ENCODE measurements at regions not wholly inside any gene's neighbourhood (a gene's known extent, or its start where the extent isn't known, plus 50 kb on each side); places are given as distances from the start of the nearest gene placed in this dataset.

GRCh38 chr15:100722551-100723314 is 120.3 kb downstream of the ASB7 start:
- H3K14ac ChIP-seq (ENCODE audit: insufficient read length), result no peak overlapping the region
- H3K4me2 ChIP-seq (ENCODE audit: insufficient read depth in 1 of 2, low read depth in 2 of 2, low read length in 2 of 2), result no peak overlapping the region
- H3K9ac ChIP-seq (replicated peaks in 1 of 4; ENCODE audit: extremely low read depth in 1 of 4, low read depth in 3 of 4, low read length in 3 of 4), result no peak overlapping the region
- no peak overlapping the region for H2AK5ac ChIP-seq (ENCODE audit: low read depth, low read length)
- no peak overlapping the region for H3K56ac ChIP-seq (replicated peaks; ENCODE audit: insufficient read length, low read depth, low read length)
- H3K23me2 ChIP-seq (ENCODE audit: low read depth, low read length), result no peaks in the 10 kb centered on the region
- POLR2A ChIA-PET (ENCODE audit: partially characterized antibody), result no interaction called here
- H3K4ac ChIP-seq (replicated peaks; ENCODE audit: insufficient read length, low read depth, low read length), result no peak overlapping the region
- no peak for DNase-seq (ENCODE audit: low read depth in 1 of 2, low spot score in 2 of 2)
- H2BK15ac ChIP-seq (ENCODE audit: low read length), result no peak overlapping the region
- no peak overlapping the region for H4K91ac ChIP-seq (replicated peaks; ENCODE audit: insufficient read length, low read length)
- H4K20me1 ChIP-seq (replicated peaks in 1 of 2; ENCODE audit: control insufficient read depth in 1 of 2, insufficient read depth in 2 of 2, low read length in 2 of 2), result no peaks in the 10 kb centered on the region
- no peak for FAIRE-seq
- no peaks in the 10 kb centered on the region for H3K9me3 ChIP-seq (ENCODE audit: insufficient read depth in 2 of 2, low read depth in 1 of 2, low read length in 1 of 2)
- H2BK120ac ChIP-seq (replicated peaks; ENCODE audit: low read depth, low read length), result no peak overlapping the region
- no peak overlapping the region for H3K27ac ChIP-seq (ENCODE audit: low read depth, low read length)
- no peak overlapping the region for H3K18ac ChIP-seq (ENCODE audit: extremely low read depth, low read length)
- TF ChIP-seq BRCA1 (IDR thresholded peaks at IDR 0.05; ENCODE audit: low read depth, low read length) (no peak), SP4 (IDR thresholded peaks at IDR 0.05; ENCODE audit: low read length) (no peak), EZH2 (IDR thresholded peaks at IDR 0.05; ENCODE audit: low read depth, low read length, severe bottlenecking) (no peak), RBBP5 (IDR thresholded peaks at IDR 0.05; ENCODE audit: borderline replicate concordance, low read depth, low read length) (no peak), ASH2L (IDR thresholded peaks at IDR 0.05; ENCODE audit: low read length) (no peak), TEAD4 (IDR thresholded peaks at IDR 0.05; ENCODE audit: low read depth, low read length) (no peak), HDAC2 (IDR thresholded peaks at IDR 0.05; ENCODE audit: borderline replicate concordance in 1 of 2, low read depth in 2 of 2, low read length in 2 of 2) (no peak)
- no peaks in the 10 kb centered on the region for H3K36me3 ChIP-seq (ENCODE audit: control insufficient read depth in 2 of 4, insufficient read depth in 4 of 4, low read length in 3 of 4)
- WGBS, 2 experiments (ENCODE audit: extremely low coverage in 1 of 2, insufficient coverage in 1 of 2, insufficient read length in 1 of 2, insufficient replicate concordance in 2 of 2, low coverage in 1 of 2, low lambda C conversion rate in 2 of 2, missing lambda C conversion rate in 1 of 2), result 88% methylated on average over 3 of the region's 3 CpGs; no CpG with 5 or more reads in 1 of the 2 experiments
- peaks cover 0 to 3% (median 0%) of the 10 kb centered on the region in 4 experiments; a peak in 2 of 7 replicates for H3K4me1 ChIP-seq (replicated peaks in 1 of 4; ENCODE audit: control insufficient read depth in 3 of 4, insufficient read depth in 4 of 4, low read length in 3 of 4)
- no peaks in the 10 kb centered on the region for H3K79me2 ChIP-seq (ENCODE audit: control insufficient read depth in 1 of 2, insufficient read depth in 2 of 2, low read length in 2 of 2)
- CTCF ChIA-PET (ENCODE audit: partially characterized antibody), result interaction anchor here (0.8 to 1.4 kb wide), 2 partner anchors 14 to 145 kb away, joined by 3 to 4 read pairs; no protein-coding TSS in a partner anchor
- H3K27me3 ChIP-seq (replicated peaks in 1 of 4; ENCODE audit: control insufficient read depth in 3 of 4, extremely low read depth in 1 of 4, insufficient read depth in 3 of 4, low read length in 3 of 4), result no peaks in the 10 kb centered on the region
- H3K23ac ChIP-seq (ENCODE audit: insufficient read length), result no peak overlapping the region
- no peaks in the 10 kb centered on the region for H3K79me1 ChIP-seq (ENCODE audit: low read depth, low read length)
- no peak overlapping the region for H2BK5ac ChIP-seq (ENCODE audit: low read depth, low read length)
- H3K4me3 ChIP-seq (ENCODE audit: extremely low read depth in 1 of 4, insufficient read depth in 2 of 4, low read depth in 3 of 4, low read length in 4 of 4), result no peak overlapping the region
- no peak overlapping the region for H2BK20ac ChIP-seq (ENCODE audit: low read length)
- H4K5ac ChIP-seq (ENCODE audit: insufficient read length, low read depth, low read length), result no peak overlapping the region
- no peak overlapping the region for H2BK12ac ChIP-seq (ENCODE audit: low read depth, low read length)
- H4K8ac ChIP-seq (ENCODE audit: extremely low read depth, insufficient read depth, low read length), result no peak overlapping the region
- H2AFZ ChIP-seq (ENCODE audit: low read length), result no peak overlapping the region

All from H1 (cell line).